ENCODE measurements at regions not wholly inside any gene's neighbourhood (a gene's known extent, or its start where the extent isn't known, plus 50 kb on each side); places are given as distances from the start of the nearest gene placed in this dataset.

- TF ChIP-seq CTCF (conservative IDR thresholded peaks at IDR 0.05; ENCODE audit: low read length) (no peak), EZH2phosphoT487 (IDR thresholded peaks at IDR 0.05; ENCODE audit: borderline replicate concordance, low read depth, low read length) (no peak)
Observed at GRCh38 chr5:155252717-155253116, 239.2 kb downstream of the KIF4B start.
